Stimulated activated naive CD4-positive, alpha-beta T cell (primary cell): ENCODE measurements at regions not wholly inside any gene's neighbourhood (a gene's known extent, or its start where the extent isn't known, plus 50 kb on each side); places are given as distances from the start of the nearest gene placed in this dataset.
A peak's percentile ranks its signal among the peaks of the same experiment; 100 is the strongest.
"Not testable (repeated sequence)": the region's sequence is repeated elsewhere in the genome, so short reads cannot be mapped to it uniquely, and the experiment has no call there.

Source experiments
- DNase-seq, 6 experiments: peaks; one replicate each; lab custom pipeline; 2025; lab: John Stamatoyannopoulos, UW

GRCh38 chr1:176396604-176397395 lies 66.2 kb upstream of the PAPPA2 start:
- not testable (repeated sequence) for DNase-seq

GRCh38 chr1:176391621-176392020 lies 71.4 kb upstream of the PAPPA2 start:
- no peak for DNase-seq

- DNase-seq: no peak
These were observed 78.1 kb upstream of the PAPPA2 start for GRCh38 chr1:176384841-176385240.

- DNase-seq: no peak
These were observed 80.8 kb upstream of the PAPPA2 start for GRCh38 chr1:176382163-176382562.

- no peak for DNase-seq
These were observed 83.2 kb upstream of the PAPPA2 start for GRCh38 chr1:176379626-176380339.

- DNase-seq: peak in 4 of 6 experiments; percentile 8 to 23 (median 10)
These were observed 87.9 kb upstream of the PAPPA2 start for GRCh38 chr1:176374967-176375569.

- no peak for DNase-seq
These were observed 98.6 kb upstream of the PAPPA2 start for GRCh38 chr1:176364236-176364905.

- not testable (repeated sequence) for DNase-seq
These were observed 113.8 kb upstream of the PAPPA2 start for GRCh38 chr1:176349135-176349715.

- no peak for DNase-seq
These were observed 121.3 kb upstream of the PAPPA2 start for GRCh38 chr1:176341656-176342055.

- no peak for DNase-seq
These were observed 124.1 kb upstream of the PAPPA2 start for GRCh38 chr1:176338877-176339276.

- no peak for DNase-seq
These were observed 123.7 kb upstream of the COP1 start for GRCh38 chr1:176330782-176331181.

GRCh38 chr1:176325664-176326063 lies 118.6 kb upstream of the COP1 start:
- no peak for DNase-seq

- DNase-seq: no peak
These were observed 116.4 kb upstream of the COP1 start for GRCh38 chr1:176323472-176323871.

GRCh38 chr1:176315519-176316220 lies 108.6 kb upstream of the COP1 start:
- no peak for DNase-seq

- DNase-seq: not testable (repeated sequence)
These were observed 89.5 kb upstream of the COP1 start for GRCh38 chr1:176296602-176297001.

- DNase-seq: no peak
These were observed 78.9 kb upstream of the COP1 start for GRCh38 chr1:176285996-176286395.

- no peak for DNase-seq
These were observed 64.5 kb upstream of the COP1 start for GRCh38 chr1:176271572-176271971.
